ENCODE measurements at regions not wholly inside any gene's neighbourhood (a gene's known extent, or its start where the extent isn't known, plus 50 kb on each side); places are given as distances from the start of the nearest gene placed in this dataset.

- Histone ChIP-seq H3K9me3 (no peaks in the 10 kb centered on the region), H3K4me3 (no peak overlapping the region), H3K36me3 (replicated peaks in 1 of 2; ENCODE audit: insufficient read depth in 1 of 2, low read depth in 2 of 2) (no peaks in the 10 kb centered on the region), H3K27ac (no peak overlapping the region), H3K27me3 (no peaks in the 10 kb centered on the region), H3K4me1 (no peaks in the 10 kb centered on the region)
- TF ChIP-seq POLR2A (IDR thresholded peaks at IDR 0.05): no peak
- intact Hi-C loops (cut with DNase I): no loop called here
- no peak for ATAC-seq
- WGBS, 2 donors: 60 to 71% methylated on average over 5 of the region's 5 CpGs
- no peak for DNase-seq
Measured at GRCh38 chr4:11218692-11219091, 210.0 kb downstream of the HS3ST1 start.

GRCh38 chr4:11216520-11216919, 212.2 kb downstream of the HS3ST1 start:
- no peak for DNase-seq
- intact Hi-C loops (cut with DNase I): no loop called here

DNA sequence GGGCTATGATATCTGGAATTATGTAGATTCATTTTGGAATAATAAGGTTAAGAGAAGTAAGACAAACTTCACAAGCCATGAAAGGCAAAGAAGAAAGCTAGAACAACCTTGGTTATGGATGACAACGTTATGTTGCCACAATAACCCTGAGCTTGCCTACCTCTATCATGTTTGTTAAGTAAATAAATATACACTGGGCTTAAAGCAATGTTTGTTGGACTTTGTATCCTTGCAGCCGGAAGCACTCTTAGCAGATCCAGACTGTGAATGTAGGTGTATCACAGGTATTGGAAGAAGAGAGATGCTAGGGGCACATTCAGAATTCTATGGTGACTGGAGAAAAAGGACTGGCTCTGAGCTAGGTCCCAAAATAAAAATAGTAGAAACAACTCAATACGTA, 214.4 kb downstream of the HS3ST1 start:
- 32 to 33% methylated on average over 3 of the region's 3 CpGs for WGBS, 2 donors
- Histone ChIP-seq H3K9me3 (no peaks in the 10 kb centered on the region), H3K27ac (no peak overlapping the region), H3K27me3 (no peaks in the 10 kb centered on the region), H3K36me3 (replicated peaks in 1 of 2; ENCODE audit: insufficient read depth in 1 of 2, low read depth in 2 of 2) (no peaks in the 10 kb centered on the region), H3K4me1 (no peaks in the 10 kb centered on the region), H3K4me3 (no peak overlapping the region)
- DNase-seq: no peak
- no peak for TF ChIP-seq POLR2A (IDR thresholded peaks at IDR 0.05)
- TF ChIP-seq, protein P1, sequence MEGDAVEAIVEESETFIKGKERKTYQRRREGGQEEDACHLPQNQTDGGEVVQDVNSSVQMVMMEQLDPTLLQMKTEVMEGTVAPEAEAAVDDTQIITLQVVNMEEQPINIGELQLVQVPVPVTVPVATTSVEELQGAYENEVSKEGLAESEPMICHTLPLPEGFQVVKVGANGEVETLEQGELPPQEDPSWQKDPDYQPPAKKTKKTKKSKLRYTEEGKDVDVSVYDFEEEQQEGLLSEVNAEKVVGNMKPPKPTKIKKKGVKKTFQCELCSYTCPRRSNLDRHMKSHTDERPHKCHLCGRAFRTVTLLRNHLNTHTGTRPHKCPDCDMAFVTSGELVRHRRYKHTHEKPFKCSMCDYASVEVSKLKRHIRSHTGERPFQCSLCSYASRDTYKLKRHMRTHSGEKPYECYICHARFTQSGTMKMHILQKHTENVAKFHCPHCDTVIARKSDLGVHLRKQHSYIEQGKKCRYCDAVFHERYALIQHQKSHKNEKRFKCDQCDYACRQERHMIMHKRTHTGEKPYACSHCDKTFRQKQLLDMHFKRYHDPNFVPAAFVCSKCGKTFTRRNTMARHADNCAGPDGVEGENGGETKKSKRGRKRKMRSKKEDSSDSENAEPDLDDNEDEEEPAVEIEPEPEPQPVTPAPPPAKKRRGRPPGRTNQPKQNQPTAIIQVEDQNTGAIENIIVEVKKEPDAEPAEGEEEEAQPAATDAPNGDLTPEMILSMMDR (IDR thresholded peaks at IDR 0.05): no peak
- intact Hi-C loops (cut with DNase I): no loop called here
- no peak for ATAC-seq

More at GRCh38 chr4:11216520-11216919, 212.2 kb downstream of the HS3ST1 start:
- Histone ChIP-seq H3K9me3 (no peaks in the 10 kb centered on the region), H3K27ac (no peak overlapping the region), H3K4me3 (no peak overlapping the region), H3K27me3 (no peaks in the 10 kb centered on the region), H3K36me3 (replicated peaks in 1 of 2; ENCODE audit: insufficient read depth in 1 of 2, low read depth in 2 of 2) (no peaks in the 10 kb centered on the region), H3K4me1 (no peaks in the 10 kb centered on the region)
- no peak for ATAC-seq
- no peak for TF ChIP-seq POLR2A (IDR thresholded peaks at IDR 0.05)
- TF ChIP-seq, protein P1 (IDR thresholded peaks at IDR 0.05): no peak

GRCh38 chr4:11209826-11210225, 218.9 kb downstream of the HS3ST1 start:
- Histone ChIP-seq H3K4me1 (no peaks in the 10 kb centered on the region), H3K9me3 (peaks cover 0 to 12% (median 0%) of the 10 kb centered on the region in 3 donors), H3K36me3 (replicated peaks in 1 of 2; ENCODE audit: insufficient read depth in 1 of 2, low read depth in 2 of 2) (no peaks in the 10 kb centered on the region), H3K27ac (no peak overlapping the region), H3K27me3 (no peaks in the 10 kb centered on the region), H3K4me3 (no peak overlapping the region)
- intact Hi-C loops (cut with DNase I): no loop called here
- ATAC-seq (no peak), DNase-seq (no peak)
- WGBS, 2 donors: 44 to 56% methylated on average over 5 of the region's 5 CpGs
- no peak for TF ChIP-seq POLR2A (IDR thresholded peaks at IDR 0.05)
- TF ChIP-seq, protein P1 (IDR thresholded peaks at IDR 0.05): no peak

- intact Hi-C loops (cut with DNase I): no loop called here
- ATAC-seq: no peak
- 58 to 60% methylated on average over 2 of the region's 2 CpGs for WGBS, 2 donors
Measured at GRCh38 chr4:11201256-11201655, 227.4 kb downstream of the HS3ST1 start.

More at GRCh38 chr4:11201256-11201655, 227.4 kb downstream of the HS3ST1 start:
- no peaks in the 10 kb centered on the region for H3K27me3 ChIP-seq
- TF ChIP-seq, protein P1 (IDR thresholded peaks at IDR 0.05): no peak
- no peak for DNase-seq
- no peak overlapping the region for H3K27ac ChIP-seq
- no peak overlapping the region for H3K4me3 ChIP-seq
- H3K36me3 ChIP-seq (replicated peaks in 1 of 2; ENCODE audit: insufficient read depth in 1 of 2, low read depth in 2 of 2): no peaks in the 10 kb centered on the region
- H3K4me1 ChIP-seq: no peaks in the 10 kb centered on the region
- no peaks in the 10 kb centered on the region for H3K9me3 ChIP-seq

All from body of pancreas (tissue), 4 donors.